HepG2 (cell line): ENCODE measurements at regions not wholly inside any gene's neighbourhood (a gene's known extent, or its start where the extent isn't known, plus 50 kb on each side); places are given as distances from the start of the nearest gene placed in this dataset.

Experiments used
- ARNT2 ChIP-seq: sonication (generic); formaldehyde crosslinking; IDR thresholded peaks from 2 replicates; pipeline ENCODE4 v1.8.0; 2022; ENCODE audit warnings: mild to moderate bottlenecking, low read depth, missing genetic modification reagents, moderate library complexity
- ESRRA ChIP-seq: sonication (generic); formaldehyde crosslinking; IDR thresholded peaks from 2 replicates; pipeline ENCODE4 v1.5.1; 2020; ENCODE audit warnings: mild to moderate bottlenecking, low read depth, missing genetic modification reagents
- FOXA1 ChIP-seq, 2 experiments: fragments of 450-650 bp in 1 of 2; sonication (generic) in 1 of 2; formaldehyde crosslinking in 1 of 2; IDR thresholded peaks; 2 replicates each; pipeline versions ENCODE4 v1.4.0 to v1.6.1; 2016 to 2020; ENCODE audit warnings: missing genetic modification reagents in 1 of 2
- HOXA5 ChIP-seq: sonication (generic); formaldehyde crosslinking; IDR thresholded peaks from 2 replicates; pipeline ENCODE4 v1.4.0; 2020; ENCODE audit warnings: missing genetic modification reagents
- KLF15 ChIP-seq: sonication (generic); formaldehyde crosslinking; IDR thresholded peaks from 2 replicates; pipeline ENCODE4 v1.8.1; 2023; ENCODE audit warnings: borderline replicate concordance, mild to moderate bottlenecking, inconsistent platforms, missing genetic modification reagents, mixed read lengths
- MAX ChIP-seq: IDR thresholded peaks from 2 replicates; pipeline ENCODE4 v1.6.1; 2012; ENCODE audit warnings: inconsistent platforms
- PATZ1 ChIP-seq: sonication (generic); formaldehyde crosslinking; IDR thresholded peaks from 2 replicates; pipeline ENCODE4 v1.4.0; 2020; ENCODE audit warnings: missing genetic modification reagents
- PRPF4 ChIP-seq: fragments of 200-400 bp; formaldehyde crosslinking; IDR thresholded peaks from 2 replicates; pipeline ENCODE4 v1.6.1; 2016; ENCODE audit warnings: low read length, low read depth; ENCODE audit not compliant: poor library complexity, severe bottlenecking
- PTBP1 ChIP-seq: fragments of 200-400 bp; formaldehyde crosslinking; IDR thresholded peaks from 2 replicates; pipeline ENCODE4 v1.6.1; 2018; ENCODE audit warnings: low read length, low read depth; ENCODE audit not compliant: poor library complexity, severe bottlenecking
- SALL2 ChIP-seq: sonication (generic); formaldehyde crosslinking; IDR thresholded peaks from 2 replicates; pipeline ENCODE4 v1.8.1; 2023; ENCODE audit warnings: mild to moderate bottlenecking, missing genetic modification reagents, inconsistent platforms
- SNAI1 ChIP-seq: sonication (generic); formaldehyde crosslinking; IDR thresholded peaks from 2 replicates; pipeline ENCODE4 v1.5.0; 2020; ENCODE audit warnings: mild to moderate bottlenecking, missing genetic modification reagents, borderline replicate concordance
- TEAD3 ChIP-seq: optimal IDR thresholded peaks from 2 replicates; pipeline ENCODE3; 2016; ENCODE audit warnings: borderline replicate concordance
- ZBTB21 ChIP-seq: sonication (generic); formaldehyde crosslinking; IDR thresholded peaks from 2 replicates; pipeline ENCODE4 v1.4.0; 2020; ENCODE audit warnings: missing genetic modification reagents
- ZMYM2 ChIP-seq: sonication (generic); formaldehyde crosslinking; IDR thresholded peaks from 2 replicates; pipeline ENCODE4 v1.8.0; 2022; ENCODE audit warnings: mild to moderate bottlenecking, missing genetic modification reagents
- ZMYM4 ChIP-seq: sonication (generic); formaldehyde crosslinking; IDR thresholded peaks from 2 replicates; pipeline ENCODE4 v1.8.1; 2023; ENCODE audit warnings: mild to moderate bottlenecking, missing genetic modification reagents
- ZNF33A ChIP-seq: sonication (generic); formaldehyde crosslinking; IDR thresholded peaks from 2 replicates; pipeline ENCODE4 v1.5.1; 2020; ENCODE audit warnings: missing genetic modification reagents, mild to moderate bottlenecking, moderate library complexity, borderline replicate concordance
- ZNF710 ChIP-seq: sonication (generic); formaldehyde crosslinking; IDR thresholded peaks from 2 replicates; pipeline ENCODE4 v1.5.0; 2020; ENCODE audit warnings: mild to moderate bottlenecking, missing genetic modification reagents, borderline replicate concordance
- TF ChIP-seq, protein P1 (sequence below), 2 experiments: sonication (generic) in 1 of 2; formaldehyde crosslinking in 1 of 2; IDR thresholded peaks; 2 replicates each; pipeline versions ENCODE4 v1.4.0 to v1.6.1; 2018 to 2020; ENCODE audit warnings: missing genetic modification reagents in 2 of 2, borderline replicate concordance in 1 of 2, low read depth in 1 of 2, mild to moderate bottlenecking in 1 of 2, missing biosample characterization in 1 of 2
- TF ChIP-seq, protein P2 (sequence below): IDR thresholded peaks from 2 replicates; pipeline ENCODE4 v1.6.1; 2016; ENCODE audit warnings: low read depth
- TF ChIP-seq, protein P3 (sequence below): sonication (generic); formaldehyde crosslinking; IDR thresholded peaks from 2 replicates; pipeline ENCODE4 v1.4.0; 2020; ENCODE audit warnings: mild to moderate bottlenecking, missing genetic modification reagents

DNA sequence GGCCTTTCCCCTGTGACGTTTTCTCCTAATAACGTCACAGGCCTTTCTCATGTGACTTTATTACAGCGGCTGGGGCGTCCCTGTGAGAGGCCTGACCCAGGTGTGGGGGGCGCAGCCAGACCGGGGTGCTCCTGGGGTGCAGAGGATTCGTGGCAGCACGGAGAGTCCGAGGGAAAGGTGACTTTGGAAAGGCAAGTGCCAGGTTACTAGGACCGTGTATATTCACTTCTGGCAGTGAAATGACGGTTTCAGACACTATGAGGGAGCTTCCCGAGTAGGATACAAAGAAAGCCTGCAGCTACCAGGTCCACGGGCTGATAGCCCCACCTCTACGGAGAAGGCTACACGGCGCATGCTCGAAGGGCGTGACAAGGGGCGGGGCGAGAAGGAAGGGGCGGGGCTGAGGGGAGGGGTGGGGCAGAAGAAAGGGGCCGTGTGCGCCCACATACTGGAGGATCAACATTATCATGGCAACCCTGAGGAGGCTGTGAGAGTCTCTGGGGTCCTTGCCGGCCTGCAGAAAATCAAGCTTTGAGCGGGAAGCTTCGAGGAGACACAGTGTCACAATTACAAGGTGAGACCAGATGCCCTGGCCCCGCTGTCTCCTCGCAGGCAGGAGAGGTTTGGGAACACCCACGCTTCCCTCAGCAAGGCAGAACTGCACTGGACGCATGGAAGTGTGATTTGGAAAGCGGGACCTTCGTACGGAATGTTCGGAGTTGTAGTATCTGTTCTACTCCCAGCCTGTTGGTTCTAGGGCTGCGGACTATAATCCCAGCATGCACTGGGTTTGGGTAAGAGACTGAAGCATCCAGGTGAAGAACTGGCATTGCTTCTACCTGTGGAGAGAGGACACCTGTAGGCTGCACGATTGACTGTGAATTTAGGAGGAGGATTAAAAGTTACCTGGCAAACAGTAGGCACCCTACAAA is 54.4 kb upstream of the ZNF337 start (continued):
- TF ChIP-seq ZNF710, result no peak
- TF ChIP-seq, protein P1, sequence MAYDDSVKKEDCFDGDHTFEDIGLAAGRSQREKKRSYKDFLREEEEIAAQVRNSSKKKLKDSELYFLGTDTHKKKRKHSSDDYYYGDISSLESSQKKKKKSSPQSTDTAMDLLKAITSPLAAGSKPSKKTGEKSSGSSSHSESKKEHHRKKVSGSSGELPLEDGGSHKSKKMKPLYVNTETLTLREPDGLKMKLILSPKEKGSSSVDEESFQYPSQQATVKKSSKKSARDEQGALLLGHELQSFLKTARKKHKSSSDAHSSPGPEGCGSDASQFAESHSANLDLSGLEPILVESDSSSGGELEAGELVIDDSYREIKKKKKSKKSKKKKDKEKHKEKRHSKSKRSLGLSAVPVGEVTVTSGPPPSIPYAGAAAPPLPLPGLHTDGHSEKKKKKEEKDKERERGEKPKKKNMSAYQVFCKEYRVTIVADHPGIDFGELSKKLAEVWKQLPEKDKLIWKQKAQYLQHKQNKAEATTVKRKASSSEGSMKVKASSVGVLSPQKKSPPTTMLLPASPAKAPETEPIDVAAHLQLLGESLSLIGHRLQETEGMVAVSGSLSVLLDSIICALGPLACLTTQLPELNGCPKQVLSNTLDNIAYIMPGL (CRISPR knock-in tag; IDR thresholded peaks at IDR 0.05; ENCODE audit: borderline replicate concordance in 1 of 2, low read depth in 1 of 2), result no peak; a peak in 1 of 4 replicates
- TF ChIP-seq ZMYM4, result peak; percentile 63; the same call in 1 of the 2 replicates
- no peak for TF ChIP-seq SALL2 (CRISPR knock-in tag)
- TF ChIP-seq PATZ1 (CRISPR knock-in tag), result no peak
- TF ChIP-seq MAX, result peak; percentile 61
- TF ChIP-seq PRPF4, result no peak
- no peak for TF ChIP-seq ESRRA (CRISPR knock-in tag)
- no peak for TF ChIP-seq HOXA5 (CRISPR knock-in tag)
- no peak for TF ChIP-seq TEAD3 (CRISPR knock-in tag)
- TF ChIP-seq SNAI1, result peak; percentile 79; the same call in 1 of the 2 replicates
- TF ChIP-seq KLF15, result no peak
- no peak for TF ChIP-seq FOXA1 (IDR thresholded peaks at IDR 0.05)
- TF ChIP-seq FOXA1 (CRISPR knock-in tag; IDR thresholded peaks at IDR 0.05), result no peak
- TF ChIP-seq ZBTB21 (CRISPR knock-in tag), result peak; percentile 63
- TF ChIP-seq, protein P2, sequence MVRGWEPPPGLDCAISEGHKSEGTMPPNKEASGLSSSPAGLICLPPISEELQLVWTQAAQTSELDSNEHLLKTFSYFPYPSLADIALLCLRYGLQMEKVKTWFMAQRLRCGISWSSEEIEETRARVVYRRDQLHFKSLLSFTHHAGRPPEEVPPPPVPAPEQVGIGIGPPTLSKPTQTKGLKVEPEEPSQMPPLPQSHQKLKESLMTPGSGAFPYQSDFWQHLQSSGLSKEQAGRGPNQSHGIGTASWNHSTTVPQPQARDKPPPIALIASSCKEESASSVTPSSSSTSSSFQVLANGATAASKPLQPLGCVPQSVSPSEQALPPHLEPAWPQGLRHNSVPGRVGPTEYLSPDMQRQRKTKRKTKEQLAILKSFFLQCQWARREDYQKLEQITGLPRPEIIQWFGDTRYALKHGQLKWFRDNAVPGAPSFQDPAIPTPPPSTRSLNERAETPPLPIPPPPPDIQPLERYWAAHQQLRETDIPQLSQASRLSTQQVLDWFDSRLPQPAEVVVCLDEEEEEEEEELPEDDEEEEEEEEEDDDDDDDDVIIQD, result no peak; the same call in 1 of the 2 replicates
- TF ChIP-seq PTBP1, result no peak
- TF ChIP-seq, protein P3, sequence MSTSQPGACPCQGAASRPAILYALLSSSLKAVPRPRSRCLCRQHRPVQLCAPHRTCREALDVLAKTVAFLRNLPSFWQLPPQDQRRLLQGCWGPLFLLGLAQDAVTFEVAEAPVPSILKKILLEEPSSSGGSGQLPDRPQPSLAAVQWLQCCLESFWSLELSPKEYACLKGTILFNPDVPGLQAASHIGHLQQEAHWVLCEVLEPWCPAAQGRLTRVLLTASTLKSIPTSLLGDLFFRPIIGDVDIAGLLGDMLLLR (CRISPR knock-in tag), result peak; percentile 88
- no peak for TF ChIP-seq ARNT2 (CRISPR knock-in tag)
- TF ChIP-seq ZNF33A, result no peak
- TF ChIP-seq ZMYM2 (CRISPR knock-in tag), result no peak
